H1 (cell line): ENCODE measurements at regions not wholly inside any gene's neighbourhood (a gene's known extent, or its start where the extent isn't known, plus 50 kb on each side); places are given as distances from the start of the nearest gene placed in this dataset.

Experiments used
- CTBP2 ChIP-seq: IDR thresholded peaks from 2 replicates; pipeline ENCODE4 v1.7.0; 2011; ENCODE audit warnings: borderline replicate concordance, mild to moderate bottlenecking, moderate library complexity, mixed read lengths, low read length; ENCODE audit not compliant: insufficient read depth, insufficient read length
- EGR1 ChIP-seq: IDR thresholded peaks from 2 replicates; pipeline ENCODE4 v1.6.1; 2011; ENCODE audit warnings: low read depth, low read length, borderline replicate concordance
- RXRA ChIP-seq: IDR thresholded peaks from 2 replicates; pipeline ENCODE4 v1.6.1; 2011; ENCODE audit warnings: low read depth, mild to moderate bottlenecking, low read length, moderate library complexity; ENCODE audit not compliant: insufficient read depth
- YY1 ChIP-seq: IDR thresholded peaks from 2 replicates; pipeline ENCODE4 v1.6.1; 2011; ENCODE audit warnings: low read depth, mild to moderate bottlenecking, low read length

DNA sequence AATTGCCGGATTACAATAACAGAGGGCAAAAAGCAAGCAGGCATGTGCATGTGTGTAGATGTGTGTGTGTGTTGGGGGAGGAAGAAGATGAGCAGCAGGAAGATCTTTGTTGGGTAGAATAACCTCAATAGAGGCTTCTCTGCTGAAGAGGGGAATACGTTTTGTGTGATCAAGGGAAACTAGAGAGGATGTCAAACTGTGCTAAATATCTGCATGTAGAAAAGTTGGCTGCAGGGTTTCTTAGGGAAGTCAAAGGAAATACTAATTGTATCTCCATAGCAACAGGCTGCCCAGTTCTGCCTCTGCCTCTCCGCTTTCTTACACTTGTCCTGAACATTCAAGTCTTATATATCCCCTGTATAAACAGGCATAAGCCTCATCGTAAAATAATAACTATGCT, 190.1 kb upstream of the RND3 start (continued):
- TF ChIP-seq RXRA (no peak), EGR1 (no peak), YY1 (no peak), CTBP2 (no peak)
